Astrocyte of the spinal cord (primary cell): ENCODE measurements at regions not wholly inside any gene's neighbourhood (a gene's known extent, or its start where the extent isn't known, plus 50 kb on each side); places are given as distances from the start of the nearest gene placed in this dataset.
A peak's percentile ranks its signal among the peaks of the same experiment; 100 is the strongest.

Source experiments
- DNase-seq: peaks from one replicate; pipeline ENCODE4 v3.0.0; 2011; ENCODE audit warnings: low read depth, low spot score
- H3K4me3 ChIP-seq: 2 replicates; pipeline ENCODE4 v1.5.1; 2011; ENCODE audit warnings: low read depth, mild to moderate bottlenecking, low read length, moderate library complexity
- CTCF ChIP-seq: IDR thresholded peaks from 2 replicates; pipeline ENCODE4 v1.5.1; 2012; ENCODE audit warnings: low read depth, mild to moderate bottlenecking, low read length, inconsistent platforms
- in situ Hi-C: cut with HindIII; loops from 2 replicates; pipeline ENCODE4 v1.10.0; 2017; ENCODE audit warnings: low sequenced_read_pairs

GRCh38 chr18:28814365-28814764, 637.4 kb upstream of the CDH2 start:
- in situ Hi-C loops, result no loop called here
- DNase-seq, result no peak
- no peak for TF ChIP-seq CTCF
- H3K4me3 ChIP-seq, result no peak overlapping the region

- no peak for TF ChIP-seq CTCF
- DNase-seq, result no peak
- in situ Hi-C loops, result no loop called here
- no peak overlapping the region for H3K4me3 ChIP-seq
Observed at GRCh38 chr18:28808373-28808772, 631.4 kb upstream of the CDH2 start.

- TF ChIP-seq CTCF, result no peak
- in situ Hi-C loops, result no loop called here
- H3K4me3 ChIP-seq, result no peak overlapping the region
- no peak for DNase-seq
Observed at GRCh38 chr18:28805491-28805890, 628.6 kb upstream of the CDH2 start.

GRCh38 chr18:28804512-28805202, 627.7 kb upstream of the CDH2 start:
- in situ Hi-C loops, result no loop called here

GRCh38 chr18:28802546-28802945, 625.6 kb upstream of the CDH2 start:
- in situ Hi-C loops, result no loop called here
- TF ChIP-seq CTCF, result no peak

More at GRCh38 chr18:28804512-28805202, 627.7 kb upstream of the CDH2 start:
- no peak overlapping the region for H3K4me3 ChIP-seq
- TF ChIP-seq CTCF, result no peak
- no peak for DNase-seq

GRCh38 chr18:28801876-28802275, 624.9 kb upstream of the CDH2 start:
- H3K4me3 ChIP-seq, result no peak overlapping the region
- TF ChIP-seq CTCF, result no peak
- DNase-seq, result no peak
- in situ Hi-C loops, result no loop called here

More at GRCh38 chr18:28802546-28802945, 625.6 kb upstream of the CDH2 start:
- DNase-seq, result peak; percentile 36
- H3K4me3 ChIP-seq, result no peak overlapping the region
